GM23338 (cell line): ENCODE measurements at regions not wholly inside any gene's neighbourhood (a gene's known extent, or its start where the extent isn't known, plus 50 kb on each side); places are given as distances from the start of the nearest gene placed in this dataset.

Experiments
- ATAC-seq: fragments of 200-7000 bp; cut with Tn5 transposase; 3 replicates; pipeline ENCODE4 v1.9.1; 2020
- DNase-seq: peaks from one replicate; pipeline ENCODE4 v3.0.0-alpha.2; 2015; ENCODE audit warnings: low spot score
- H2AFZ ChIP-seq: fragments of 200-600 bp; sonication (generic); 2 replicates; pipeline ENCODE4 v1.8.0; 2016; ENCODE audit warnings: antibody characterized with exemption, mild to moderate bottlenecking, moderate library complexity
- H3F3A ChIP-seq: fragments of 200-600 bp; sonication (generic); replicated peaks from 2 replicates; pipeline ENCODE4 v1.8.0; 2017; ENCODE audit warnings: antibody characterized with exemption, mixed run types, low read depth
- H3K27ac ChIP-seq: fragments of 200-600 bp; sonication (generic); 2 replicates; pipeline ENCODE4 v1.6.1; 2016; ENCODE audit warnings: low read depth
- H3K27me3 ChIP-seq: fragments of 200-600 bp; sonication (generic); 2 replicates; pipeline ENCODE4 v1.8.0; 2016; ENCODE audit warnings: mild to moderate bottlenecking, mixed run types, moderate library complexity; ENCODE audit not compliant: insufficient read depth
- H3K36me3 ChIP-seq: fragments of 200-600 bp; sonication (generic); 2 replicates; pipeline ENCODE4 v1.8.0; 2016; ENCODE audit warnings: mild to moderate bottlenecking; ENCODE audit not compliant: insufficient read depth
- H3K4me1 ChIP-seq: fragments of 200-600 bp; sonication (generic); 2 replicates; pipeline ENCODE4 v1.8.0; 2016; ENCODE audit warnings: mild to moderate bottlenecking, moderate library complexity; ENCODE audit not compliant: insufficient read depth
- H3K4me2 ChIP-seq: fragments of 200-600 bp; sonication (generic); 2 replicates; pipeline ENCODE4 v1.7.1; 2017; ENCODE audit warnings: mixed run types
- H3K4me3 ChIP-seq: fragments of 200-600 bp; sonication (generic); 2 replicates; pipeline ENCODE4 v1.6.1; 2016; ENCODE audit warnings: mixed run types
- H3K79me2 ChIP-seq: fragments of 200-600 bp; sonication (generic); replicated peaks from 2 replicates; pipeline ENCODE4 v1.8.0; 2017; ENCODE audit warnings: mild to moderate bottlenecking; ENCODE audit not compliant: insufficient read depth
- H3K9me2 ChIP-seq: fragments of 200-600 bp; sonication (generic); 2 replicates; pipeline ENCODE4 v1.8.0; 2017; ENCODE audit not compliant: insufficient read depth
- H4K20me1 ChIP-seq: fragments of 200-600 bp; sonication (generic); replicated peaks from 2 replicates; pipeline ENCODE4 v1.8.0; 2017; ENCODE audit warnings: mild to moderate bottlenecking; ENCODE audit not compliant: insufficient read depth
- H3K27ac Mint-ChIP-seq: 2 replicates; pipeline ENCODE4 v1.8.0; 2020; ENCODE audit warnings: inconsistent platforms, mild to moderate bottlenecking, moderate library complexity, mixed read lengths
- H3K27me3 Mint-ChIP-seq: 3 replicates; pipeline ENCODE4 v1.8.0; 2022; ENCODE audit warnings: low read depth, mild to moderate bottlenecking, moderate library complexity, mixed read lengths, inconsistent platforms; ENCODE audit not compliant: insufficient read depth, poor library complexity
- H3K36me3 Mint-ChIP-seq: 3 replicates; pipeline ENCODE4 v1.8.0; 2021; ENCODE audit warnings: low read depth, mild to moderate bottlenecking, inconsistent platforms, moderate library complexity, mixed read lengths
- H3K4me1 Mint-ChIP-seq: 3 replicates; pipeline ENCODE4 v1.8.0; 2020; ENCODE audit warnings: mild to moderate bottlenecking, inconsistent platforms, mixed read lengths
- H3K4me3 Mint-ChIP-seq: 3 replicates; pipeline ENCODE4 v1.8.0; 2021; ENCODE audit warnings: moderate library complexity, mild to moderate bottlenecking, inconsistent platforms, mixed read lengths
- H3K9me3 Mint-ChIP-seq: 3 replicates; pipeline ENCODE4 v1.8.0; 2020; ENCODE audit warnings: moderate library complexity, mild to moderate bottlenecking, inconsistent platforms, mixed read lengths
- CREB1 ChIP-seq: fragments of 250-450 bp; sonication (Bioruptor Pico); IDR thresholded peaks from 2 replicates; pipeline ENCODE4 v1.5.0; 2020; ENCODE audit warnings: low read depth, mild to moderate bottlenecking, moderate library complexity
- EZH2 ChIP-seq: fragments of 200-600 bp; sonication (generic); IDR thresholded peaks from one replicate; pipeline ENCODE4 v1.8.0; 2017; ENCODE audit warnings: antibody characterized with exemption, mild to moderate bottlenecking, low read depth; ENCODE audit not compliant: unreplicated experiment
- EZH2phosphoT487 ChIP-seq: fragments of 200-600 bp; sonication (generic); IDR thresholded peaks from one replicate; pipeline ENCODE4 v1.8.1; 2018; ENCODE audit warnings: antibody characterized with exemption; ENCODE audit not compliant: unreplicated experiment
- JUNB ChIP-seq: IDR thresholded peaks from one replicate; pipeline ENCODE4 v1.6.1; 2016; ENCODE audit warnings: antibody characterized with exemption; ENCODE audit not compliant: unreplicated experiment
- NANOG ChIP-seq: IDR thresholded peaks from 2 replicates; pipeline ENCODE4 v1.6.1; 2016; ENCODE audit warnings: antibody characterized with exemption, borderline replicate concordance
- POLR2AphosphoS5 ChIP-seq: IDR thresholded peaks from 2 replicates; pipeline ENCODE4 v1.6.1; 2016; ENCODE audit warnings: antibody characterized with exemption, low read depth
- STAT1 ChIP-seq: IDR thresholded peaks from one replicate; pipeline ENCODE4 v1.6.1; 2016; ENCODE audit warnings: antibody characterized with exemption; ENCODE audit not compliant: unreplicated experiment
- ZNF114 ChIP-seq: fragments of 250-450 bp; sonication (Bioruptor Pico); IDR thresholded peaks from 2 replicates; pipeline ENCODE4 v1.5.0; 2020; ENCODE audit warnings: mild to moderate bottlenecking, moderate library complexity
- ZNF331 ChIP-seq: fragments of 250-450 bp; sonication (Bioruptor Pico); IDR thresholded peaks from 2 replicates; pipeline ENCODE4 v1.5.0; 2020; ENCODE audit warnings: low read depth, mild to moderate bottlenecking, moderate library complexity
- TF ChIP-seq, protein P1 (sequence below): fragments of 250-450 bp; sonication (Bioruptor Pico); IDR thresholded peaks from 2 replicates; pipeline ENCODE4 v1.5.0; 2020; ENCODE audit warnings: mild to moderate bottlenecking, moderate library complexity
- TF ChIP-seq, protein P2 (sequence below): IDR thresholded peaks from one replicate; pipeline ENCODE4 v1.6.1; 2018; ENCODE audit warnings: antibody characterized with exemption; ENCODE audit not compliant: unreplicated experiment
- TF ChIP-seq, protein P3 (sequence below), 2 experiments: fragments of 200-600 bp in 1 of 2; sonication (generic) in 1 of 2; conservative IDR thresholded peaks; 2 replicates each; pipeline versions ENCODE4 v1.5.1 to v1.6.1; 2016 to 2017; ENCODE audit warnings: antibody characterized with exemption in 2 of 2, low read depth in 2 of 2, mild to moderate bottlenecking in 2 of 2, moderate library complexity in 1 of 2

DNA sequence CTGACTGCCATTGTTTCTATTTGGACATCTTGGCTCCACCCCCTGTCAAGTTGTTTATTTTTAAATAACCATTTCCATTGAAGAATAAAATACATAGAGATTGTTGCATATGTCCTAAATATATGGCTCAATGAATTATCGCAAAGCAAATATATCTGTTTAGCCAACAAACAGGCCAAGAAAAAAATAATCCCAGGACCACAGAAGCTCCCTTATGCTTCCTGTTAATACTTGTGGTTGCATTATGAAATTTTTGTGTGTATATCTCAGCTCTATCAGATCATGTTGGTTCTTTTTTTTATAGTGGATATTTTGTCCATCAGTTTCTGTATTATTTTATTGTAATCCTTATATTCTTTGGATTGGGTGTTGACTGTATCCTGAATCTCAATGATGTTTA is 53.4 kb upstream of the CYP2C8 start:
- Mint-ChIP-seq H3K9me3 (peaks cover 57% of the 10 kb centered on the region), H3K4me1 (no peaks in the 10 kb centered on the region), H3K27ac (no peak overlapping the region), H3K36me3 (peaks cover 42% of the 10 kb centered on the region), H3K4me3 (no peak overlapping the region), H3K27me3 (no peaks in the 10 kb centered on the region)
- H2AFZ ChIP-seq: no peak overlapping the region
- peaks cover 5% of the 10 kb centered on the region; the same call in 1 of the 2 replicates for H3K36me3 ChIP-seq
- no peaks in the 10 kb centered on the region for H3K79me2 ChIP-seq
- no peak overlapping the region for H3K27ac ChIP-seq
- no peak overlapping the region for H3K4me2 ChIP-seq
- no peak for DNase-seq
- no peaks in the 10 kb centered on the region for H4K20me1 ChIP-seq
- H3K4me1 ChIP-seq: no peaks in the 10 kb centered on the region
- TF ChIP-seq EZH2phosphoT487 (no peak), POLR2AphosphoS5 (no peak), ZNF114 (CRISPR knock-in tag) (no peak), STAT1 (no peak), JUNB (no peak), NANOG (no peak), EZH2 (no peak), CREB1 (no peak), ZNF331 (CRISPR knock-in tag) (no peak)
- TF ChIP-seq, protein P1, sequence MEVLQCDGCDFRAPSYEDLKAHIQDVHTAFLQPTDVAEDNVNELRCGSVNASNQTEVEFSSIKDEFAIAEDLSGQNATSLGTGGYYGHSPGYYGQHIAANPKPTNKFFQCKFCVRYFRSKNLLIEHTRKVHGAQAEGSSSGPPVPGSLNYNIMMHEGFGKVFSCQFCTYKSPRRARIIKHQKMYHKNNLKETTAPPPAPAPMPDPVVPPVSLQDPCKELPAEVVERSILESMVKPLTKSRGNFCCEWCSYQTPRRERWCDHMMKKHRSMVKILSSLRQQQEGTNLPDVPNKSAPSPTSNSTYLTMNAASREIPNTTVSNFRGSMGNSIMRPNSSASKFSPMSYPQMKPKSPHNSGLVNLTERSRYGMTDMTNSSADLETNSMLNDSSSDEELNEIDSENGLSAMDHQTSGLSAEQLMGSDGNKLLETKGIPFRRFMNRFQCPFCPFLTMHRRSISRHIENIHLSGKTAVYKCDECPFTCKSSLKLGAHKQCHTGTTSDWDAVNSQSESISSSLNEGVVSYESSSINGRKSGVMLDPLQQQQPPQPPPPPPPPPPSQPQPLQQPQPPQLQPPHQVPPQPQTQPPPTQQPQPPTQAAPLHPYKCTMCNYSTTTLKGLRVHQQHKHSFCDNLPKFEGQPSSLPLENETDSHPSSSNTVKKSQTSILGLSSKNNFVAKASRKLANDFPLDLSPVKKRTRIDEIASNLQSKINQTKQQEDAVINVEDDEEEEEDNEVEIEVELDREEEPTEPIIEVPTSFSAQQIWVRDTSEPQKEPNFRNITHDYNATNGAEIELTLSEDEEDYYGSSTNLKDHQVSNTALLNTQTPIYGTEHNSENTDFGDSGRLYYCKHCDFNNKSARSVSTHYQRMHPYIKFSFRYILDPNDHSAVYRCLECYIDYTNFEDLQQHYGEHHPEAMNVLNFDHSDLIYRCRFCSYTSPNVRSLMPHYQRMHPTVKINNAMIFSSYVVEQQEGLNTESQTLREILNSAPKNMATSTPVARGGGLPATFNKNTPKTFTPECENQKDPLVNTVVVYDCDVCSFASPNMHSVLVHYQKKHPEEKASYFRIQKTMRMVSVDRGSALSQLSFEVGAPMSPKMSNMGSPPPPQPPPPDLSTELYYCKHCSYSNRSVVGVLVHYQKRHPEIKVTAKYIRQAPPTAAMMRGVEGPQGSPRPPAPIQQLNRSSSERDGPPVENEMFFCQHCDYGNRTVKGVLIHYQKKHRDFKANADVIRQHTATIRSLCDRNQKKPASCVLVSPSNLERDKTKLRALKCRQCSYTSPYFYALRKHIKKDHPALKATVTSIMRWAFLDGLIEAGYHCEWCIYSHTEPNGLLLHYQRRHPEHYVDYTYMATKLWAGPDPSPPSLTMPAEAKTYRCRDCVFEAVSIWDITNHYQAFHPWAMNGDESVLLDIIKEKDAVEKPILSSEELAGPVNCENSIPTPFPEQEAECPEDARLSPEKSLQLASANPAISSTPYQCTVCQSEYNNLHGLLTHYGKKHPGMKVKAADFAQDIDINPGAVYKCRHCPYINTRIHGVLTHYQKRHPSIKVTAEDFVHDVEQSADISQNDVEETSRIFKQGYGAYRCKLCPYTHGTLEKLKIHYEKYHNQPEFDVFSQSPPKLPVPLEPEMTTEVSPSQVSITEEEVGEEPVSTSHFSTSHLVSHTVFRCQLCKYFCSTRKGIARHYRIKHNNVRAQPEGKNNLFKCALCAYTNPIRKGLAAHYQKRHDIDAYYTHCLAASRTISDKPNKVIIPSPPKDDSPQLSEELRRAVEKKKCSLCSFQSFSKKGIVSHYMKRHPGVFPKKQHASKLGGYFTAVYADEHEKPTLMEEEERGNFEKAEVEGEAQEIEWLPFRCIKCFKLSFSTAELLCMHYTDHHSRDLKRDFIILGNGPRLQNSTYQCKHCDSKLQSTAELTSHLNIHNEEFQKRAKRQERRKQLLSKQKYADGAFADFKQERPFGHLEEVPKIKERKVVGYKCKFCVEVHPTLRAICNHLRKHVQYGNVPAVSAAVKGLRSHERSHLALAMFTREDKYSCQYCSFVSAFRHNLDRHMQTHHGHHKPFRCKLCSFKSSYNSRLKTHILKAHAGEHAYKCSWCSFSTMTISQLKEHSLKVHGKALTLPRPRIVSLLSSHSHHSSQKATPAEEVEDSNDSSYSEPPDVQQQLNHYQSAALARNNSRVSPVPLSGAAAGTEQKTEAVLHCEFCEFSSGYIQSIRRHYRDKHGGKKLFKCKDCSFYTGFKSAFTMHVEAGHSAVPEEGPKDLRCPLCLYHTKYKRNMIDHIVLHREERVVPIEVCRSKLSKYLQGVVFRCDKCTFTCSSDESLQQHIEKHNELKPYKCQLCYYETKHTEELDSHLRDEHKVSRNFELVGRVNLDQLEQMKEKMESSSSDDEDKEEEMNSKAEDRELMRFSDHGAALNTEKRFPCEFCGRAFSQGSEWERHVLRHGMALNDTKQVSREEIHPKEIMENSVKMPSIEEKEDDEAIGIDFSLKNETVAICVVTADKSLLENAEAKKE: no peak
- TF ChIP-seq, protein P2, sequence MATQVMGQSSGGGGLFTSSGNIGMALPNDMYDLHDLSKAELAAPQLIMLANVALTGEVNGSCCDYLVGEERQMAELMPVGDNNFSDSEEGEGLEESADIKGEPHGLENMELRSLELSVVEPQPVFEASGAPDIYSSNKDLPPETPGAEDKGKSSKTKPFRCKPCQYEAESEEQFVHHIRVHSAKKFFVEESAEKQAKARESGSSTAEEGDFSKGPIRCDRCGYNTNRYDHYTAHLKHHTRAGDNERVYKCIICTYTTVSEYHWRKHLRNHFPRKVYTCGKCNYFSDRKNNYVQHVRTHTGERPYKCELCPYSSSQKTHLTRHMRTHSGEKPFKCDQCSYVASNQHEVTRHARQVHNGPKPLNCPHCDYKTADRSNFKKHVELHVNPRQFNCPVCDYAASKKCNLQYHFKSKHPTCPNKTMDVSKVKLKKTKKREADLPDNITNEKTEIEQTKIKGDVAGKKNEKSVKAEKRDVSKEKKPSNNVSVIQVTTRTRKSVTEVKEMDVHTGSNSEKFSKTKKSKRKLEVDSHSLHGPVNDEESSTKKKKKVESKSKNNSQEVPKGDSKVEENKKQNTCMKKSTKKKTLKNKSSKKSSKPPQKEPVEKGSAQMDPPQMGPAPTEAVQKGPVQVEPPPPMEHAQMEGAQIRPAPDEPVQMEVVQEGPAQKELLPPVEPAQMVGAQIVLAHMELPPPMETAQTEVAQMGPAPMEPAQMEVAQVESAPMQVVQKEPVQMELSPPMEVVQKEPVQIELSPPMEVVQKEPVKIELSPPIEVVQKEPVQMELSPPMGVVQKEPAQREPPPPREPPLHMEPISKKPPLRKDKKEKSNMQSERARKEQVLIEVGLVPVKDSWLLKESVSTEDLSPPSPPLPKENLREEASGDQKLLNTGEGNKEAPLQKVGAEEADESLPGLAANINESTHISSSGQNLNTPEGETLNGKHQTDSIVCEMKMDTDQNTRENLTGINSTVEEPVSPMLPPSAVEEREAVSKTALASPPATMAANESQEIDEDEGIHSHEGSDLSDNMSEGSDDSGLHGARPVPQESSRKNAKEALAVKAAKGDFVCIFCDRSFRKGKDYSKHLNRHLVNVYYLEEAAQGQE: no peak
- TF ChIP-seq, protein P3, sequence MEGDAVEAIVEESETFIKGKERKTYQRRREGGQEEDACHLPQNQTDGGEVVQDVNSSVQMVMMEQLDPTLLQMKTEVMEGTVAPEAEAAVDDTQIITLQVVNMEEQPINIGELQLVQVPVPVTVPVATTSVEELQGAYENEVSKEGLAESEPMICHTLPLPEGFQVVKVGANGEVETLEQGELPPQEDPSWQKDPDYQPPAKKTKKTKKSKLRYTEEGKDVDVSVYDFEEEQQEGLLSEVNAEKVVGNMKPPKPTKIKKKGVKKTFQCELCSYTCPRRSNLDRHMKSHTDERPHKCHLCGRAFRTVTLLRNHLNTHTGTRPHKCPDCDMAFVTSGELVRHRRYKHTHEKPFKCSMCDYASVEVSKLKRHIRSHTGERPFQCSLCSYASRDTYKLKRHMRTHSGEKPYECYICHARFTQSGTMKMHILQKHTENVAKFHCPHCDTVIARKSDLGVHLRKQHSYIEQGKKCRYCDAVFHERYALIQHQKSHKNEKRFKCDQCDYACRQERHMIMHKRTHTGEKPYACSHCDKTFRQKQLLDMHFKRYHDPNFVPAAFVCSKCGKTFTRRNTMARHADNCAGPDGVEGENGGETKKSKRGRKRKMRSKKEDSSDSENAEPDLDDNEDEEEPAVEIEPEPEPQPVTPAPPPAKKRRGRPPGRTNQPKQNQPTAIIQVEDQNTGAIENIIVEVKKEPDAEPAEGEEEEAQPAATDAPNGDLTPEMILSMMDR (conservative IDR thresholded peaks at IDR 0.05; ENCODE audit: low read depth in 2 of 2): no peak
- no peaks in the 10 kb centered on the region for H3K27me3 ChIP-seq
- H3K4me3 ChIP-seq: no peak overlapping the region
- H3K9me2 ChIP-seq: peaks cover 4% of the 10 kb centered on the region
- H3F3A ChIP-seq: no peaks in the 10 kb centered on the region
- no peak for ATAC-seq
